ENCODE measurements at regions not wholly inside any gene's neighbourhood (a gene's known extent, or its start where the extent isn't known, plus 50 kb on each side); places are given as distances from the start of the nearest gene placed in this dataset.

DNA sequence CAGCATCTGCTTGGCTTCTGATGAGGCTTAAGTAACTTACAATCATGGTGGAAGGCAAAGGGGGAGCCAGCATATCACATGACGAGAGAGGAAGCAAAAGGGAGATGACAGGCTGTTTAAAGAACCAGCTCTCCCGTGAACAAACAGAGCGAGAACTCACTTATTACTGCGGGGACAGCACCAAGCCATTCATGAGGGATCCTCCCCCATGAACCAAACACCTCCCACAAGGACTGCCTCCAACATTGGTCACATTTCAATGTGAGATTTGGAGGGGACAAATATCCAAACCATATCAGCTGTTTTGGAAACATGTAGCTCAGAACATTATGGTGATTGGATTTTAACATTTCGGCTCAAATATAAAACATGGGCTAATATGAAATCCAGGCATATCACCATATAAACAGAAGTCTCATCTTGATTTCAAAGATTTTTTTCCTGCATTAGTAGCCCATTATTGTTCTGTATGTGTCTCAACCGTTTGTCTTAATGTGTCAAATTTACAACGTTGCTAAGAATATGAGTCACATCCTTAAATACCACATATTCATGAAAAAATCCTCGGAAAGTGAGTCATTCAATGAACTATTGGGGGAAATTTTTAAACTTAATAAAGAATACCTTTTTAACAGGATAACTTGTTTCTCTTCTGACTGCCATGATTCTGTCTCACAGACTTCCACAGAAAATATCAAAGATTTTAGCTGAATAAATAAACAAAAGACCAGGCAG is 894.3 kb downstream of the TFAP2A start:
- H3K36me3 ChIP-seq (ENCODE audit: control insufficient read depth, insufficient read depth, low read length) = no peaks in the 10 kb centered on the region
- no peaks in the 10 kb centered on the region for H3K4me1 ChIP-seq (ENCODE audit: control insufficient read depth, insufficient read depth, low read length)
- H3K27me3 ChIP-seq (ENCODE audit: control insufficient read depth, insufficient read depth, low read length) = no peaks in the 10 kb centered on the region
- DNase-seq = no peak
- 62% methylated on average over 2 of the region's 8 CpGs for WGBS (ENCODE audit: insufficient coverage, low lambda C conversion rate)
- no peak overlapping the region for H3K27ac ChIP-seq (ENCODE audit: low read length)
- no peaks in the 10 kb centered on the region for H3K9me3 ChIP-seq (ENCODE audit: control insufficient read depth, low read depth, low read length)
- no peak overlapping the region for H3K4me3 ChIP-seq (ENCODE audit: low read length)

DNA sequence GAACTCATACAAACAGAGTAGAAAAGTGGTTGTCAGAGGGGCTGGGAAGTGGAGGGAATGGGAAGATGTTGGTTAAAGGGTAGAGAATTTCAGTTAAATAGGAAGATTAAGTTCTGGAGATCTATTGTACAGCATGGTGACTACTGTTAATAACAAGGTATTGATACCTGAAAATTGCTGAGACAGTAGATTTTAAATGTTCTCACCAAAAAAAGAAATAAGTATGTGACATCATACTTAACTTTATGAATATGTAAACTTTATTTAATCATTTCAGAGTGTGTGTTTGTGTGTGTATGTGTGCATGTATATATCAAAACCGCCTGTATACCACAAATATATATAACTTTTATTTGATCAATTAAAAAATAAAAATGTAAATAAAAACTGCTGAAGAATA is 896.4 kb downstream of the TFAP2A start:
- Histone ChIP-seq H3K27ac (ENCODE audit: low read length) (no peak overlapping the region), H3K27me3 (ENCODE audit: control insufficient read depth, insufficient read depth, low read length) (no peaks in the 10 kb centered on the region), H3K4me1 (ENCODE audit: control insufficient read depth, insufficient read depth, low read length) (no peaks in the 10 kb centered on the region), H3K36me3 (ENCODE audit: control insufficient read depth, insufficient read depth, low read length) (no peaks in the 10 kb centered on the region), H3K9me3 (ENCODE audit: control insufficient read depth, low read depth, low read length) (no peaks in the 10 kb centered on the region), H3K4me3 (ENCODE audit: low read length) (no peak overlapping the region)
- DNase-seq = no peak
- WGBS (ENCODE audit: insufficient coverage, low lambda C conversion rate) = 60% methylated on average over 1 of the region's 1 CpG

DNA sequence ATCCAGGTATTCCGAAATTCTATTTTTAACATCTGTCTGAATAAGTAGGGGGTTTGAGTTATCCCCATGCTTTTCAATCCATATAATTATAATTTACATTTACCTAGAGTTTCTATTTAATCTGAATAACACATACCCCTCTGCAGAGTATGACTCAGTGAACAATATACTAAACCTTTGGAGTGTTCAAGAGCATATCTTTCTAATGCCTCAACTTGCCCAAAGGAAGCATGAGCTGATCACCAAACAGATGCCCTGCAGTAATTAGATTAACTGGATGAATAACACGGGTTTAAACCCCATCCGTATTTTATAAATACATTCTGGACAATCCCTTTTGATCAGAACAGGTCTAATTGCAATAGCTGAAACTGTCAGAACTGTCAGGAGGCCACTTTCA is 897.1 kb downstream of the TFAP2A start:
- WGBS (ENCODE audit: insufficient coverage, low lambda C conversion rate) = 90% methylated on average over 2 of the region's 3 CpGs
- H3K36me3 ChIP-seq (ENCODE audit: control insufficient read depth, insufficient read depth, low read length) = no peaks in the 10 kb centered on the region

DNA sequence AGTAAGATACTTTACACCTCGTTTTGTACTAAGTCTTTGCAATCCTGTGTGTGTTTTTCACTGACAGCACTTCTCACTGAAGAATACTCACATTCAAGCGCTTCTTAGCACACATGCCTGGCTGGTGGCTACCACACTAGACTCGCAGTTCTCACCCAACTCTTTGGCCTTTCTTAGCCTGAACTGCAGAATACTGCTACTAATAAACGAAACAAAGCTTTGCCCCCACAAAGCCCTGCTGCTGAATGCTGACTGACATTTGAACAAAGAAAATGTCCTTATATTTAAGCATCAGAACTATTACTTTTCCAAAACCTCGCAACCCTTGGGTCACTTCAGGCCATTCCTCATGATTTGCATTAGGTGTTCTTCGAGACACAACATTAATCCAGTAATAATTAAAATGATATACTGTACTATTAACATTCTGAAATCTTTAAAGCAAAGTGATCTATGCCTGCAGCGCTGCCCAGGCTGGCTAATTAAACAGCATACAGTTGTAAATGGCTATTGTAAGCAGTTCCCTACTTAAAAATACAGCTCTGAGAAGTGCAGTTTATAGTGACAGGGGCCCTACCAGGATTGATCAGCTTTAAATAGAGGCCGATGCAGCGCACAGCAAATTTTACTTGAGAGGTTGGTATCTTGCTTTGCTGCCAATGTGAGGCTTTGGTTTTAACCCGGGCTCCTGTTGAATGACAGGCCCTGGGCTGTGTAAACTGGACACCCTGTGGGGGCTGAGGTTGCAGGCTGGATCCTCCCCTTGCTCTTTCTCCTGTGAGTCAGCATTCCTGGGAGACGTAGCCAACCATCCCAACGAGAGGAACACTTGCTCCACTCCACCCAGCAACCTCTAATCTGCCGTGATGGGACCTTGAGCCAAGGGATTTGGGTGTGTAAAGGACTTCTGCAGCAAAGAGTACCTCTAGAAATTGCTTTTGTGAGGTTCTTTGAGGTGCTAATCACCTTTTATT is 899.0 kb downstream of the TFAP2A start:
- Histone ChIP-seq H3K9me3 (ENCODE audit: control insufficient read depth, low read depth, low read length) (no peaks in the 10 kb centered on the region), H3K27me3 (ENCODE audit: control insufficient read depth, insufficient read depth, low read length) (no peaks in the 10 kb centered on the region), H3K4me1 (ENCODE audit: control insufficient read depth, insufficient read depth, low read length) (no peaks in the 10 kb centered on the region), H3K27ac (ENCODE audit: low read length) (no peak overlapping the region), H3K36me3 (ENCODE audit: control insufficient read depth, insufficient read depth, low read length) (no peaks in the 10 kb centered on the region), H3K4me3 (ENCODE audit: low read length) (no peak overlapping the region)
- WGBS (ENCODE audit: insufficient coverage, low lambda C conversion rate) = 56% methylated on average over 3 of the region's 13 CpGs
- DNase-seq = no peak

More for the DNA sequence above, 897.1 kb downstream of the TFAP2A start:
- H3K9me3 ChIP-seq (ENCODE audit: control insufficient read depth, low read depth, low read length) = no peaks in the 10 kb centered on the region
- H3K27me3 ChIP-seq (ENCODE audit: control insufficient read depth, insufficient read depth, low read length) = no peaks in the 10 kb centered on the region
- DNase-seq = no peak
- no peak overlapping the region for H3K27ac ChIP-seq (ENCODE audit: low read length)
- no peaks in the 10 kb centered on the region for H3K4me1 ChIP-seq (ENCODE audit: control insufficient read depth, insufficient read depth, low read length)
- H3K4me3 ChIP-seq (ENCODE audit: low read length) = no peak overlapping the region

DNA sequence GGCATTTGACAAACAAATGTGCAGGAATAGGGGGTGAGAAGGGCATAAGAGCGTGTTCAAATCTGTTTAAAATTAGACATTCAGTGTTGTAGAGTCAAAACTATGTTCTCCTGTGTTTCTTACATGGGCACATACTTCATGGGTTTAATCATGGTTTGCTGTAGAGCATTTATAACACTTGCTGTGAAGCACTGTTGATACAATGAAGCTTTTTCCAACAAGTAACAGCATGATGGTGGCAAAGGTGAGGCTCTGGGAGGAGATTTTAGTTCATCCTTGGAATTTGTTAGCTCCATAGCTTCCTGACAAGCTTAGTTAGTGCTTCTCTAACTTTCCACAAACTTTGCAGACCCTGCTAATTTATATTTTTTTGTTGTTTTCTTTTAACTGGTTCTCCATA is 900.7 kb downstream of the TFAP2A start:
- H3K27ac ChIP-seq (ENCODE audit: low read length) = no peak overlapping the region
- H3K27me3 ChIP-seq (ENCODE audit: control insufficient read depth, insufficient read depth, low read length) = no peaks in the 10 kb centered on the region
- H3K4me3 ChIP-seq (ENCODE audit: low read length) = no peak overlapping the region
- H3K9me3 ChIP-seq (ENCODE audit: control insufficient read depth, low read depth, low read length) = no peaks in the 10 kb centered on the region
- no peaks in the 10 kb centered on the region for H3K36me3 ChIP-seq (ENCODE audit: control insufficient read depth, insufficient read depth, low read length)
- H3K4me1 ChIP-seq (ENCODE audit: control insufficient read depth, insufficient read depth, low read length) = no peaks in the 10 kb centered on the region
- WGBS (ENCODE audit: insufficient coverage, low lambda C conversion rate) = no CpG with 5 or more reads among the region's 1 CpG
- no peak for DNase-seq

DNA sequence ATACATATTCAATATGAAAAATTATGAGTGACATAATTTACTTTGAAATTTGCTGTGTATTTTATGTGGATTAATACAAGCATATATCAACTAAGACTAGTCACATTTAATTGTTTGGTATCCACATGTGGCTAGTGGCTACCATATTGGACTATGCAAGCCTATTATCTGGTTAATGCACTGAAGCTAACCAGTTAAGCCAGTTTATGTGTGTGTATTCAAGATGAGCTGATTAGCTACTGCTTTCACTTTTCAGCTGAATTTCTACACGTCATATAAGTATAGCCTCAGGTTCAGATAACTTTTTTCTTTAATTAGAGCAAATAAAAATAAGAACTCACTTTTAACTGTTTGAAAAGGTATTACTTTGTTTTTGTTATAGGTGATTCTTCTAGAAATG is 903.7 kb downstream of the TFAP2A start:
- Histone ChIP-seq H3K27me3 (ENCODE audit: control insufficient read depth, insufficient read depth, low read length) (no peaks in the 10 kb centered on the region), H3K4me1 (ENCODE audit: control insufficient read depth, insufficient read depth, low read length) (no peaks in the 10 kb centered on the region), H3K27ac (ENCODE audit: low read length) (no peak overlapping the region), H3K4me3 (ENCODE audit: low read length) (no peak overlapping the region), H3K9me3 (ENCODE audit: control insufficient read depth, low read depth, low read length) (no peaks in the 10 kb centered on the region), H3K36me3 (ENCODE audit: control insufficient read depth, insufficient read depth, low read length) (no peaks in the 10 kb centered on the region)
- no peak for DNase-seq
- 50% methylated on average over 1 of the region's 1 CpG for WGBS (ENCODE audit: insufficient coverage, low lambda C conversion rate)

DNA sequence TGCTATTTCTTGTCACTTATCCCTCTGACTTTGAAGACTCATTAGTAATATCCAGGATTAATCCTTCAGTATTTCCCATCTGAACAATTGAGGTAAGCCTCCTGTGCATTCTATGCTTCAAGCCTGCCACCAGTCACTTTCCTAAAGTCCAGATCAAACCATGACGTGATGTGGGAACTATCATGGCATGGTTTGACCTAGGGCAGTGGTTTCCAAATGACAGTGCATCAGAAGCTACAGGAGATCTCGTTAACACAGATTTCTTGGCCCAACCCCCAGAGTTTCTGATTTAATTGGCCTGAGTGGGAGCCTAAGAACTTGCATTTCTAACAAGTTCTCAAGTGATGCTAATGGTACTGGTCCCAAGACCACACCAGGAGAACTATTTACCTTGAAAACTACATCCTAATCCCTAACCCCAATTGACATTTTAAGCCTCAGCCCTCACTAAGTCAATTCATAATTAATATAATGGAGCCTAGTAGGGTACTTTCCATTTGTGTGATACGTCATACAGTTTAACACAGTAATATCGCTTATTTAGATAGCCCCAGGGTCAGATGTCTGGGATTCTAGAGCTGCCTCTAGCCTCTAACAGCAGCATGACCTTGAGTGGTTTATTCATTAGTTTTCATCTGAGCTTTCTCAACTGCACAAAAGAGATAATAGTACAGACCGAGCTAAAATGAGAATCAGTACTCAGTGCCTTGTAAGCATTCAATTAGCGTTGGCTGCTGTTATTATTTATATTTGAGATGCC is 907.6 kb downstream of the TFAP2A start:
- DNase-seq = no peak
- H3K4me1 ChIP-seq (ENCODE audit: control insufficient read depth, insufficient read depth, low read length) = no peaks in the 10 kb centered on the region
- H3K4me3 ChIP-seq (ENCODE audit: low read length) = no peak overlapping the region
- H3K27ac ChIP-seq (ENCODE audit: low read length) = no peak overlapping the region
- H3K9me3 ChIP-seq (ENCODE audit: control insufficient read depth, low read depth, low read length) = no peaks in the 10 kb centered on the region
- WGBS (ENCODE audit: insufficient coverage, low lambda C conversion rate) = no CpG with 5 or more reads among the region's 6 CpGs
- H3K27me3 ChIP-seq (ENCODE audit: control insufficient read depth, insufficient read depth, low read length) = no peaks in the 10 kb centered on the region
- no peaks in the 10 kb centered on the region for H3K36me3 ChIP-seq (ENCODE audit: control insufficient read depth, insufficient read depth, low read length)

DNA sequence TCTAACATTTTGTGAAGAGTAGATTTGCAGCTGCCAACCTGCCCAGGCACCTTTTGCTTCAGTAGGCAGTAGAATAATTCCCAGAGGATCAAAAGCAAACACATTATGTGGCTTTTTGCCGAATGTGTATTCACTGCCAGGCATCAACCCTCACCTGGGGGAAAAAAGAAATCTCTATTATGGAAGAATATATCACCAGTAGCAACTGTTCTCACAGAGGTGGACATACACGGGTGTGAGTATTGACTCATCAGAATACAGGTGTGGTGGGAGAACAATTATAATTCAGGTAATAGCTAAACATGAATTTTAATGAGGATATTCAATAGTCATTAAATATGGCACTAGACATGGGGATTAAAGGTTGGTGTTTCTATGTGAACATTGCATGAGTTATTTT is 910.7 kb downstream of the TFAP2A start:
- H3K4me3 ChIP-seq (ENCODE audit: low read length) = no peak overlapping the region
- H3K9me3 ChIP-seq (ENCODE audit: control insufficient read depth, low read depth, low read length) = no peaks in the 10 kb centered on the region
- no peaks in the 10 kb centered on the region for H3K4me1 ChIP-seq (ENCODE audit: control insufficient read depth, insufficient read depth, low read length)
- WGBS (ENCODE audit: insufficient coverage, low lambda C conversion rate) = 83% methylated on average over 1 of the region's 2 CpGs
- H3K27ac ChIP-seq (ENCODE audit: low read length) = no peak overlapping the region
- no peak for DNase-seq
- H3K27me3 ChIP-seq (ENCODE audit: control insufficient read depth, insufficient read depth, low read length) = no peaks in the 10 kb centered on the region
- no peaks in the 10 kb centered on the region for H3K36me3 ChIP-seq (ENCODE audit: control insufficient read depth, insufficient read depth, low read length)

DNA sequence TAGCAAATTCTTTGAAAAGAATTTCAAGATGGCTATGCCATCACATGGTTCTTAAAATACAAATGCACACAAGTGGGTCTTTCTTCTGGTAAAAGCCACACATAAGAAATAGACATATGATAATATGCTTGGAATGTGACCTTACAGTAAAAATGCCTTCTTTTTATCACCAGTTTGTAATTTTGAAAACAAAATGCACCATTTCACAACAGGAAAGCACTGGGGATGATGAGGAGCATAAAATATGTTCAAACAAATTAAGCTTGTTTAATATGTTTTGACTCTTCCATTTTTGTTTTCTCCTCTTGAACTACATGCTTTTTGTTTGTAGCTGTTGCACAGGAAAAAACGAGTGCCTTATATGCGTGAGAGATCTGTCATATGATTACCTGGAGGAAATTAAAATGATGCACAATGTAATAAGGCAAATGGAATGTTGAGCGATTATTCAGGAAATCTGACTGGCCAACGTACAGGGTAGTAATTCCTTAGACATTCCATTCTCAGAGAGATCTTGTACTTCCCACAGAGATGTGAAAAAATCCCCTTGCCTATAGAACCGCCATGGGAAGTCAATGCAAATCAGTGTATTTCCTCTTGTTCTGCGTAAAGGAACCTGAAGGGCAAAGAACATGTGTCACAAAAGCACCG is 911.6 kb downstream of the TFAP2A start:
- no peaks in the 10 kb centered on the region for H3K9me3 ChIP-seq (ENCODE audit: control insufficient read depth, low read depth, low read length)
- H3K27me3 ChIP-seq (ENCODE audit: control insufficient read depth, insufficient read depth, low read length) = no peaks in the 10 kb centered on the region
- H3K4me1 ChIP-seq (ENCODE audit: control insufficient read depth, insufficient read depth, low read length) = no peaks in the 10 kb centered on the region
- no peak overlapping the region for H3K4me3 ChIP-seq (ENCODE audit: low read length)
- DNase-seq = no peak
- WGBS (ENCODE audit: insufficient coverage, low lambda C conversion rate) = no CpG with 5 or more reads among the region's 7 CpGs
- H3K27ac ChIP-seq (ENCODE audit: low read length) = no peak overlapping the region
- no peaks in the 10 kb centered on the region for H3K36me3 ChIP-seq (ENCODE audit: control insufficient read depth, insufficient read depth, low read length)

DNA sequence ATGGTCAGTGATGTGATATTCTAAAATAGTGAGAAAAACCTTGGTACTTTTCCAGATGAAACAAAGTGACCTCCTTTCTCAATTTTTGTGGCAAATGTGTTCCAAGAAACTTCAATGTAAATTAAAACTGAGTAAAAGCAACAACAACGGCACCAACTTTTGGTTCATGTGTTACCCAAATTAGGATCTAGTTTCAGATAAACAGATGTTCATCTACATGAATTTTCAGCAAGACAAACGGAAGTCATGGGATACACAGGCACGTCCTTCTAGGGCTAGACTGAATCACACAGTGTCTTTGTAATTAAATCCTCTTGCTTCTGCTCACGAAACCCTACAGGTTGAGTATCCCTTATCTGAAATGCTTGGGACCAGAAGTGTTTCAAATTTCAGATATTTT is 915.2 kb downstream of the TFAP2A start:
- WGBS (ENCODE audit: insufficient coverage, low lambda C conversion rate) = no CpG with 5 or more reads among the region's 4 CpGs
- Histone ChIP-seq H3K36me3 (ENCODE audit: control insufficient read depth, insufficient read depth, low read length) (no peaks in the 10 kb centered on the region), H3K9me3 (ENCODE audit: control insufficient read depth, low read depth, low read length) (no peaks in the 10 kb centered on the region), H3K27me3 (ENCODE audit: control insufficient read depth, insufficient read depth, low read length) (no peaks in the 10 kb centered on the region), H3K27ac (ENCODE audit: low read length) (no peak overlapping the region), H3K4me1 (ENCODE audit: control insufficient read depth, insufficient read depth, low read length) (no peaks in the 10 kb centered on the region), H3K4me3 (ENCODE audit: low read length) (no peak overlapping the region)
- no peak for DNase-seq
